ENCODE measurements at regions not wholly inside any gene's neighbourhood (a gene's known extent, or its start where the extent isn't known, plus 50 kb on each side); places are given as distances from the start of the nearest gene placed in this dataset.
A peak's percentile ranks its signal among the peaks of the same experiment; 100 is the strongest.

DNA sequence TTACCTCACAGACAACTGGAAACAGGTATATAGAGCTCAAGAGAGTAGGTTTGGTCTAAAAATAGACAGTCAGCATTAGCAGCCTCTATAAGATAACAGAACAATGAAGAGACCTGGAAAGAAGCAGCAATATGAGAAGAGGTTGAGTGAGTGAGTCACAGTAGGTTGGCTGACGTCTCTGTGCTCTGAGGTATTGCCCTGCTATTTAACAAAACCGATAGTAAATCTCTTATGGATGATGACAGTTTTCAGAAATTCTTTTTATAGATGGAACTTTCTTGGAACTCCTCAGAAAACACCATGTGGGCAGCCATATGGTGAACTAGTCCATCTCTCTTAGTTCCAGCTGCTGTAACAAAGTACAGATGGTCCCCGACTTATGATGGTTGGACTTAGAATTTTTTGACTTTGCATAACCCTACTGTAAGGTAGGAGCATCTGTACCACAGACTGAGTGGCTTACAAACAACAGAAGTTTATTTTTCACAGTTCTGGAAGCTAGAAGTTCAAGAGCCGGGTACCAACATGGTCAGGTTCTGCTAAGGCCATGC lies 123.5 kb downstream of the MBD2 start:
- peak; percentile 18 for DNase-seq (ENCODE audit: low spot score)

DNA sequence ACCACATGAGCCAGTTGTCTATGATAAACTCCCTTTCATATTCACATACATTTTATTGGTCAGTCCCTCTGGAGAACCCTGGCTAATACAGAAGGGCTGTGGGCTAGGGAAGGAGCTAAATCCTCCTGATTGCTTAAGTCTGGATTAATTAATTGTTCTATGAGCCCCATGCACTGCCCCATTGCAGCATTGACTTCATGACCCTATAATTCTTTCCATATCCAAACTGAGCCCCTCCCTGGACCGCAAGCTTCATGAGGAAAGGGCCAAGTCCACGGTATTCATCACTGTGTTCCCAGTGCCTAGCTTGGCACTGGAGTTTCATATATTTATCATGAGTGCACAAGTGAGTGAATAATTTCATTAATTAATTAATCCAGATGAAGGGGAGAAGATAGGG lies 124.0 kb downstream of the MBD2 start:
- DNase-seq (ENCODE audit: low spot score): no peak

DNA sequence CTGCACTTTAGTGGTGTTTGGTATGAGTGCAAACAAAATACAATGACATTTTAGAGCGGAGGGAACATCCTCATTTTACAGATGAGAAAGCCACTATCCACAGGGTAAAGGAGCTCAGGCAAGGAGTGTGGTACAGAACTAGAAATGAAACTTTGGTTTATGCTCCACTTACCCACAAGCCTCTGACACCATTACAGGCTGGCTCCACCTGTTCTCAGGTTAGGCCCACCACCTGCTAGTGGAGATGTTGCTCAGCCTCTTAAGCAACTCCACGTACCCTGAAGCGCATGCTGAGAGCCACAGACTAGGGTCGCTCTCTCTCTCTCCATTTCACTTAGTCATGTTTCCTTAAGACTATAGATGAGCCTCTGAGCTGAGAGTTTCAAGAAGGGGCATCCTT lies 130.0 kb downstream of the MBD2 start:
- no peak for DNase-seq (ENCODE audit: low spot score)

DNA sequence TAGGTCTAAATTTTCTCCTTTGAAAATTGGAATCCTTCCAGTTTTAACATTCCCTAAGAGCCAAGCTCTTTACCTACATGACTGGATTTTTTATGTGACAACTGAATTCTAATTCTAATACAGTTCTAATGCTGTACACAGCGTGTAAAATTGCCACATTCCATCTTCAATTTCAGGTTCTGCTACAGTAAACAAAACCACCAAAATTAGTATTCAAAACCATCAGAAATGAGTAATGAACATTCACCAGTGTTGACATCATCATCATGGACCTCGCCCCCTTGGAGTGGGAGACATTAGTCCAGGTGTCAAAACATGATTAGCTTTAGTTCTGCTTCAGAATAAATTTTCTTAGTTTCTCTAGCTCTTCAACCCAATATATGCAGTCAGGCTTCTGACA lies 133.6 kb downstream of the MBD2 start:
- no peak for DNase-seq (ENCODE audit: low spot score)

DNA sequence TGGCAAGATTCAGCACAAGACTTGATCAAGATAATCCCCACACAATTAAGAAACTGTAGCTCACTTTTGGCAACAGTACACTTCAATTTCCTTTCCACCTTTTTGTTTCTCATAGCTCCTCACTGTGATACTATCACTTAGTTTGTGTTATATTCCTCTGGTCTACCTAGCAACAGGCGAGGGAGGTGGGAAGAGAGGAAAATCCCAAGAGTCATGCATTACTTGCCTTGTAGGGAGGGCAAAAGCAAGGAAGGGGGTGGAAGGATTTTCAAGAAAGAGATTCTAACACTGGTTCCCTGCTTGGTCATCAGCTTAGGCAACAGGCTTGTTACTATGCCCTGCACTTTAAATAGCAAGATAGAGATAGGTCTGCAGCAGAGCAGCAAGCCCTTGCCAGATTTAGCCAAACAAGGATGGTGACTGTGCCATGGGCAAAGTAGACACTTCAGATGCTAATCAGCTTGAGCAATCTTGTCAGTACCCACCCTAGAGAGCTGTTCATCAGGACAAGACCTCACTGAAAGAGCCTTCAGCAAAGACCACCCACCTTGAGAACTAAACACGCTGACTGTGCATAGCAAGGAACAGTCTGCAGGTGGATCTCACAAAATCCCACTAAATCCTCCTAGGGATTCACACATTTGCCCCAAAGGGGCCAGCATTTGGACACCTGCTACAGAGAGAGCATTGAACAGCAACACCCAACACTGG lies 134.6 kb downstream of the MBD2 start:
- no peak for DNase-seq (ENCODE audit: low spot score)

DNA sequence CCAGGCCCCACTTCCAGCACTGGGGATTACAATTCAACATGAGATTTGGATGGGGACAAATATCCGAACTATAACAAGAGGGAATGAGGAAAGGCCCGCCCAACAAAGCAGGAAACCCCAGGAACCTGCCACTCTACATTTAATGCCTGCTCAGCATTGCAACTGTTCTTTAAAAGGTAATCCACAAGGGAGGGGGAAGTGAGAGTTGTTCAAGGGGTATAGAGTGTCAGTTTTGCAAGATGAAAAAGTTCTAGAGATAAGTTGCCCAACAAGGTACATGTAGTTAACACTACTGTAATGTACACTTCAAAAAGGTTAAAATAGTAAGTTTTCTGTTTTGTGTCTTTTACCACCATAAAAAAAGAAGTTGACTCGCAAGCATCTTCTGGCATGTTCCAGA lies 137.6 kb downstream of the MBD2 start:
- DNase-seq (ENCODE audit: low spot score): no peak

DNA sequence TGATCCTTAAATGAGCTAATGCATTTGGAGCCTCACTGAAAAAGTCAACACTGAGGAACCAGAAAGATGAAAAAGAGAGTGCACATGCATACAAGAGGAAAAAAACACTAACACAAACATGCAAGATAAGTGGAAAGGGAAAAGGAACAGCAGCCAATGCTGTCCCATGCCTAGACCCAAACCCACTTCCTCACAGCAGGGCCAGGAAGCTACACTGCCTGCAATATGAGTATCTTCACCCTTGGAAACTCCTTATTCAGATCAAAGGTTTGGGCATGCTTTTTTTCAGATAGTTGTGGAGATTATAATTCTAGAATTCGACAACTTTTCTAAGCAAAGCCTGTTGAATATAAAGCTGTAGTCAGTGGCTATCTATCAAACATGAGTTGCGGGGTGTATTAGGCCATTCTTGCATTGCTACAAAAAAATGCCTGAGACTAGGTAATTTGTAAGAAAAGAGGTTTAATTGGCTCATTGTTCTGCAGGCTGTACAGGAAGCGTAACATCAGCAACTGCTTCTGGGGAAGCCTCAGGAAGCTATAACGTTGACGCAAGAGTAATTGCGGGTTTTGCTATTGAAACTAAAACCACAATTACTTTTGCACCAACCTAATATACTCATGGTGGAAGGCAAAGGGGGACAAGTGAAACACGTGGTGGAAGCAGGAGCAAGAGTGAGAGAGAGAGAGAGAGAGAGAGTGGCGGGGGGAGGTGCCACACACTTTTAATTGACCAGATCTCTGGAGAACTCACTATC lies 138.2 kb downstream of the MBD2 start:
- DNase-seq (ENCODE audit: low spot score): no peak

DNA sequence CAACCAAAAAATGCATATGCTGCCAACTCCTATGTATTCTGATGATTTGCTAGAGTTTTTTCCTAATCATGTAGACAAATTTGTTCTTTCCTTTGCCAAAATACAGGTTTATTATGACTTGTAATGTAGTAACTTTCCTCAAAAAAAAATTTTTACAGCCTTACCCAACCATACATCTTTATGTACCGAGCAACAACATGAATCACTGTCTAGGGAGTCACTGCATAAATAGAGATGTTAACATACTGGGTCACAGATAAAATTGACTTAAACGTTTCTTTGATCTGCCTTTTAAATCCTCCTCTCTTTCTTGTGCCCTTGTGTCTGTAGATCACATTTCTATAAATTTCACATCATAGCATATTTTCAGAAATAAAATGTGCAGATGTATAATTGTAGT lies 143.6 kb downstream of the MBD2 start:
- no peak for DNase-seq (ENCODE audit: low spot score)

DNA sequence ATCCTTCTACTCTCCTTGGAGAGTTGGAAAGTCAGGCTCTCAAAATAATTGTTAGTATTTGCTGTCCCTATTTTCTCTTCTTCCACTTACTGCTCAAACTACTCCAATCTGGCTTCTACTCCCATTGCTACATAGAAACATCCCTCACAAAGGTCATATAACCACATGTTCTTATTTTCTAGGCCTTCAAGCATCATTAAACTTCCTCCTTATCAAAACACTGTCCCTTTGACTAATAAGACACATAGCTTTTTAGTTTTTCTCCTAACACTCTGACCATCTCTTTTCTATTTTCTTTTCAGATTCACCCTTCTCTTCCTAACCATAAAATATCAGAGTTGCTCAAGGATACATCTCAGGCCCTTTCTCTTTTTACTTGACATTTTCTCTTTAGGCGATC lies 148.3 kb downstream of the MBD2 start:
- no peak for DNase-seq (ENCODE audit: low spot score)

DNA sequence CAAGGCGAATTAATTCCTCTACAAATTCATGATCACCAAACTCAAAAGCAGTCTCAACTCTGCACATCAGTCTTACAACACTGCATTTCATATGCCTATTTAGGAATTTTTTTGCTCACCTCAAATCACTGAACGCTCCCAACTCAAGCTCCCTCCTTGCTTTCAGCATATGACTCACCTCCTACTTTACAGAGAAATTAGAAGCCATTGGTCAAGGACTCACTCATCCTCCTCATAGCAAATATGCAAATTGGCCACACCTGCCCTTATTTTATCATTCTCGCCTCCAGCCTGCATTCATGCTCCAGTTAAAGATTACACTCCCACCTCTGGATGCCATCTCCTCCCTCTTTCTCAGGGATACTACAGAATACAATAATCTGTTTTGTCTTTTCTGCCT lies 148.8 kb downstream of the MBD2 start:
- no peak for DNase-seq (ENCODE audit: low spot score)

DNA sequence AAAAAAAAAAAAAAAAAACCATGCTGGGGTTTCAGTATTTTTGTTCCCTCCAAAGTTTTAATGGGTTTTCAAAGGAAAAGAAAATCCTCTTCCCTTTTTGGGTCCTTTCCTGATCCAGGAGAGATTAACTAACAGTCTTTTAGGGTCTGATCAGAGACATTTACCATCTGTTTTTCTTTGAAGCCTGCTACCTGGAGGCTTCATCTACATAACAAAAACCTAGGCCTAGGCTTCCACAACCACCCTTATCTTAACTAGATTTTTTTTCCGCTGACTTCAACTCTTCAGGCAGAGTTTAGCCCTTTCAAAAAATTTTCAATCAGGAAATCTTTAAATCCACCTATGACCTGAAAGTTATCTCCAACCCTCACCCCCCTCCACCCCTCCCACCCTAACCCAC lies 154.7 kb downstream of the MBD2 start:
- DNase-seq (ENCODE audit: low spot score): no peak

DNA sequence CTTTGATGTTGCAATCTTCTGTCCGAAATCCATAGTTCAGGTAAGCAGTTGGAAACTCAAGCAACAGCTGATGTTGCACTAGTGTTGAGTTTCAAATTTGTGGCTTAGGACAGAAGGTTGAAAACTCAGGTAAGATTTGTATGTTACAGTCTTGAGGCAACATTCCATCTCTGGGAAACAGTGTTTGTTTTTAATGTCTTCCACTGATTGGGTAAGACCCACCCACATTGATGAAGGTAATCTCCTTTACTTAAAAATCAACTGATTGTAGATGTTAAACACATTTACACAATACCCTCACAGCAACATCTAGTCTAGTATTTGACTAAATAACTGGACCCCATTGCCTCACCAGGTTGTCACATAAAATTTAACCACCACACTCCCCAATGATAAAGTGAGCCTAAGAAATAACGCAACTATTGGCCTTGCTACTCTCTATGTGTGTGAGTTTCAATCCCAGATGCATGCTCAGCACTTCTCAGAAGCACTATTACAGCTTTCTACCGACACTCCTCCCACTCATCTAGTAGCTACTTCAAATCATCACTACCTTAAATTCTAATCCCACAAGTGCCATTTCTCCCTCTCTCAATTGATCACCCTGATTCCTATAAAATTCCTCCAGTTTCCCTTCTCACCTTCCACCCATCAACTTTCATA lies 164.0 kb downstream of the MBD2 start:
- no peak for DNase-seq (ENCODE audit: low spot score)

DNA sequence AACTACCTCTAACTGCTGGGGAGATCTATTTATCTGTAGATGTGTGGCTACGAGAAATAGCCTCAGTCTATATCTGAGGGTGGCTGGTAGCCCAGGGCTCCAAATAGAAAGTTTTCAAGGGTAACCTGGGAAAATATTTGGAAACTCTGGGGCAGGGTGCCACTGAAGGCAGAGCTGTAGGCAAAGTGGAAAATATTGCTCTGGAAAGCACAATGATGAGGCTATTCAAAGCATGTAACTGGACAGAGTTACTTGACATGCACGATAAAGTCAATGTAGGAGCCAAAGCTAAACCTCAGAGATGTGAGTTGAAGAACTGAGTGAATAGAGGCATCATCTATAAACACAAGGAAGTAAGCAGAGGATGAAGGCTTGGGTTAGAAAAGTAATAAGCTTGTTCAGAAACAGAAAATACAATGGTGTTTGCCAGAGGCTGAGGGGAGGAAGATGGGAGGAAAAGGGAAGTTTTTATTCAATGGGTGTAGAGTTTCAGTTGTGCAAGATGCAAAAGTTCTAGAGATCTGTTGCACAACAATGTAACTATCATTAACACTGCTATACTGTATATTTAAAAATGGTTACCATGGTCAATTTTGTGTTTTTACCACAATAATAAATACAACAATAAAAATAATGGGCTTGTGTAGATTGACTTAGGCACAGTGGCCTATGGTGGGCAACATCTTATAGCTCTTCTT lies 171.6 kb downstream of the MBD2 start:
- no peak for DNase-seq (ENCODE audit: low spot score)

DNA sequence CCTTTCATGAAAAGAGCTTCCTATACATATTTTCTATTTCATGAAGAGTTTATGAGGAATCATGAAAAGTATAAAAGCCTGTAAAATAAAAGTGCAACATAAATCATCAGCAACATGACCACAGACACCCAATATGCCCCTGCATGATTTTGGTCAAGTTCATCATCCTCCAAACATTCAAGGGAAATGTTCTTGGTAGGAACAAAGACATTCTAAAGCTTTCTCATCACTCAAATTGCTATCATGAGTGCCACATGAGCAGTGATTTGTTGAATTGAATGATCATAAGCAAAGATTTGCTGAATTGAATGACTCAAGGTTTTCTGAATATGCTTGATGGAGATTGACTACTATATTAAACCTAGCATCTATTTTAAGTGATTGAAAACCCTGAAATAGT lies 172.2 kb downstream of the MBD2 start:
- DNase-seq (ENCODE audit: low spot score): no peak

DNA sequence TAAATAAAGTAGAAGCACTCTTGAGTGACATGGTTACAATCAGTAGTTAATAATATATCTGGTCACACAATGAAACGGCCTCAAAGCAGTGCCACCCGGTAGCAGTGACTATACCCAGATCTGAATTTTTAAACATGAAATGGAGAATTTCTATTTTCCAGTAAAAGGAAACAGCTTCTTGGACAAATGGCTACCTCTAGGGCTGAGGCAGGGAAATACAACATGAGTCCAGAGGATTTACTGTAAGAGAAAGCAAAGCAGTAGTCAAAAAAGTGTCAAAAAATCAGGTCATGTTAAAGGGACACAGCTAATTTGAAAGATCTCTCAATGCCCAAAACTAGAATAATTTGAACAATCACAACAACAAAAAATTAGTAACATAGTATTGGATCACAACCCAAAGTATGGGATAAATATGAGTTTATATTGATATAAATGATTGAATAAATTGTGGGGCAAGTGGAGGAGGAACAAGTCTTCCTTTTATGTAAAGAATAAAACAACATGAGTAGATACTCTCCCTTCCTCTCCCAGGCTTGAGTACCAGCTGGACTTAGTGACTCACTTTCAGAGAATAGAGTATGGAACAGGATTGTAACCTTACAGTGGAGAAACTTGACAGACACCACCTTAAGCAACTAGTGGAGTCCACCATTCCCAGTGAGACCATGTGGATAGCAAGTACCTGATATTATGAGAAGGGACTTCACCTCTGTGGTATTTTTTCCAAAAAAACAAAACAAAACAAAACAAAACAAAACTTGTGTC lies 180.8 kb downstream of the MBD2 start:
- no peak for DNase-seq (ENCODE audit: low spot score)

DNA sequence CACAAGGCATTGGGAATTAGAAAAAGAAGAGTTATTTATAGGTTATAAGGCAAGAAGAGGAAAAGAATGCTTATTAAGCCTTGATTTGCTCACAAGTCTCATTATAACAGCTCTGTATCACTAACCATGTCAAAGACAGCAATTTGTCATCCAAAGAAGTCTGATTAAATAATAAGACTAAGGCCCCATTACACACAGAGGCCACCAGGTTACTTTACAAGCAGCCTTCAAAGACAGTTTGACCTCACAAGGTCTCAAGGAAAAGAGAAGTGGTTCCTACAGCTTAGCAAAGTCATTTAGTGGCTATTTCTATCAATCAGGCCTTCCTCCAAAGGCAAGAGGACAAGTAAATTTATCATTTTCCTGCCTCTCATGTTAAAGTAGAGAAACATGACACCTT lies 188.5 kb downstream of the MBD2 start:
- DNase-seq (ENCODE audit: low spot score): no peak

DNA sequence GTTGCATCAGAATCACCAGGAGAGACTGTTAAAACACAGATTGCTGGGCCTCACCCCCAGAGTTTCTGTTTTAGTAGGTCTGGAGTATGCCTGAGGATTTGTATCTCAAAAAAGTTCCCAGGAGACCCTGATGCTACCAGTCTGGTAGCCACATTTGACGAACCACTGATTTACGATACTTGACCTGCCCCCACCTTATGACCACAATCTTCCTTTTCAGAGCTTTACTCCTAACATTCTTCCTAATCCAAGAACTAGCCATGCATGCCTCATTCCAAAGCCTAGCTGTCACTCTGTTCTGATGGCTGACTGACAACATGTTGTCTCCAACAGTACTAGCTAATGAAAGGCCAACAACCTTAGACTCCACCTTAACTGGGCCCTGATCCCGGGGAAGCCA lies 191.4 kb downstream of the MBD2 start:
- DNase-seq (ENCODE audit: low spot score): no peak

DNA sequence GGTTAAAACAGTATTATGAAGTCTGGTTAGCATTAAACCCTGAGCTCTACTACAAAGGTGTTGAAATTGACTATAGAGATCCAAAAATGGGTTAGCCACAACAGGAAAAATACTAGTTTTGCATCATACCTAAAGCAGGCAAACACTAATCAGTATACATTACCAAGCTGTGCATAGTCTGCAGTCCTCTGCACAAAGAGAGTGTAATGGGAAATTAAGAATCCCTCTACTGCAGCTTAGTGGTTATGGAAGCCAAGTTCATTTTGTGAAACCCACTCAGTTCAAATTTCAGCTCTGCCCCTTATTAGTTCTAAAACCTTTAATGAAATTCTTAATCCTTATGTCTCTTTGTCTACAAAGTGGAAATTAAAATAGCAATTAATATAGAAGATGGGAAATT lies 192.1 kb downstream of the MBD2 start:
- DNase-seq (ENCODE audit: low spot score): no peak

DNA sequence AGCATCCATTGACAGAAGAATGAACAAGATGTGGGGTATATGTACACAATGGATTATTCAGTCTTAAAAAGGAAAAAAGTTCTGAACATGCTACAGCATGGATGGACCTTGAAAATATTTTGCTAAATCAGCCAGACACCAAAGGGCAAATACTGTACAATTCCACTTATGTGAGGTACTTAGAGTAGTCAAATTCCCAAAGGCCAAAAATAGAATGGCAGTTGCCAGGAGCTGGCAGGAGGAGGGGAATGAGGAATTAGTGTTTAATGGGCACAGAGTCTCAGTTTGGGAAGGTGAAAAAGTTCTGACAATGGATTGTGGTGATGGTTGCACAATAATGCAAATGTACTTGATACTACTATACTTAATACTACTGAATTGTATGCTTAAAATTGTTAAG lies 193.2 kb downstream of the MBD2 start:
- DNase-seq (ENCODE audit: low spot score): no peak

DNA sequence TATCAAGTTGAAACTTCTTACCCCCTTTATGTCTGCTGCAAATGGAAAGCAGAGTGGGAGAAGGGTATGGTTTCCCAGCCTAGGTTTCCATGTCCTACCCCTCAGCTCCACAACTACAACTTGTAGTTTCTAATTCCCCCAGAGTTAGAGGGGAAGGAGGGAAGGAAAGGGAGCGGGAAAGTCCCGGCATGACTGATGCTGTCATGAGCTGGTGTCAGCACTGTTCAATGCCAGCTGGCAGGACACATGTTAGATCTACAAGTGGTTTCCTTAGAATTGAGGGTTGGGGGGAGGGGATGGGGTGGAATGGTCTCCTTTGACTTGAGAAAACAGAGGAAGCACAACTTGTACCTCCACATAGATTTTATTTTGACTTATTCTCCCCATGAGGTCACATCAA lies 194.0 kb downstream of the MBD2 start:
- no peak for DNase-seq (ENCODE audit: low spot score)

DNA sequence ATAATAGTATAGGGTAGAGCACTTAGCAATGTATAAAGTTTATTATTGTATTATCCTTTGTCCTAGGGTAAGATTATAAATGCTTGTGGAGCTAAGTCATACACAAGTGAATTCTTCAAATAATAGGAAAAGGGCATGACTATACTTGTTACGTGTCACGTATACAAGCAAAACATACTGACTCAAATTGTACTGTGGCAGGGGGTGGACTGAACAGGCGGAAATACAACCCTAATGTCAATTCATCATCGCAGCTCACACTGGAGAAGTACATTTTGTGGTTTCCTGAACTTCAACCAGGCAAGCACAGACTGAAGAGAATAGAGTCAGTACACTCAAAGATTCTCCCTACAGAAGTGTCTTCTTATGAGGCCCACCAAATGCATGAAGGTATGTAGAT lies 201.0 kb downstream of the MBD2 start:
- peak; percentile 18 for DNase-seq (ENCODE audit: low spot score)

DNA sequence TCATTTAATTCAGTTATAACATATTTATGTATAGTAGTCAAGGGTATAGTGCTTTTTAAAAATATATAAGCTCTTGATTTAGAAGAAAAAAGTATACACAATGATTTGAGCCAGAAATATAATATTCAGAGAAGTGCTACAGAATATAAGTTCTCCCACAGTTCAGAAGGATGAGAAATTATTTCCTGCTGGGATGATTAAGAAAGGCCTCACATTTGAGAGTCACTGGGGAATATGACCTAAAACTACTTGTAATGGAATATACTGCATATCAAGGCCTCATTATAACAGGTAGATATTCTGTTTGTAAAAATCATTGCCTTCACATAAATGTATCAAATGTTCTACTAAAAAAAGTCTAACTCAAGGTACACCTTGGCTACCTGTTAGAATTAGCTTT lies 203.5 kb downstream of the MBD2 start:
- no peak for DNase-seq (ENCODE audit: low spot score)

All from AG20443 (cell line).